OCI-M1 (cell line): ENCODE measurements at regions not wholly inside any gene's neighbourhood (a gene's known extent, or its start where the extent isn't known, plus 50 kb on each side); places are given as distances from the start of the nearest gene placed in this dataset.

Experiments used
- DNase-seq: peaks from one replicate; lab custom pipeline; 2025; lab: John Stamatoyannopoulos, UW

- no peak for DNase-seq
Measured at GRCh38 chr18:38933322-38933721, 1367.7 kb upstream of the CELF4 start.

DNA sequence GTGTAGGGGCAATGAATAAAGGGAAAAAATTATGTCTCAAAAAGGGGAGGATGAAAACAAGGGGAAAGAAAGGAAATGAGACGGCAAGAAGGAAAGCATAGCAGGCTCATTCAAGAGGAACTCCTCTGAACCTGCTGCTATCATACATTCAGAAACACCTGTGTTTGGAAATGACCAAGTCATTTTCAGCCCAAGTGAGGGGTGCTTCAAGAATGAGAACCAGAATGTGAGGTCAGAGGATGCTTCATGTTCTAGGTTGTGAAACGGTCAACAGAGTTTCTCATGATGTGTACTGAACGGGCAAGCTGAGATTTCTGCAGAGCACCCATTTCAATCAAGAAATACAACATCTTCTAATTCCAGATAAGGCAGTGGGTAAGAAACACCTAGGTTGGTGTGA, 1367.2 kb upstream of the CELF4 start:
- no peak for DNase-seq

DNA sequence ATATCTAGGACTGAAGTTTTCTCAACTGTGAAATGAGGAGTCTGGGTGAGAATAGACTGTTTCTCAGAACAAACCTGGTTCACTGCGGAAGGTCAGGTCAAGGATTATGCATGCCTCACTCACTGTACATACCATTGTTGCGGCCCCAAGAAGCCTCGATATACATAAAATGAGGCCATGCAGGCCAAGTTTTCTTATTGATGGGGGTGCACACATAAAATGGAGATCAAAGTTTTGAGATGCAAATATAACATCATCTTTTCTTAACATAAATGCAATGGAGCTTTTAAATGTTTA, 1366.1 kb upstream of the CELF4 start:
- no peak for DNase-seq

DNA sequence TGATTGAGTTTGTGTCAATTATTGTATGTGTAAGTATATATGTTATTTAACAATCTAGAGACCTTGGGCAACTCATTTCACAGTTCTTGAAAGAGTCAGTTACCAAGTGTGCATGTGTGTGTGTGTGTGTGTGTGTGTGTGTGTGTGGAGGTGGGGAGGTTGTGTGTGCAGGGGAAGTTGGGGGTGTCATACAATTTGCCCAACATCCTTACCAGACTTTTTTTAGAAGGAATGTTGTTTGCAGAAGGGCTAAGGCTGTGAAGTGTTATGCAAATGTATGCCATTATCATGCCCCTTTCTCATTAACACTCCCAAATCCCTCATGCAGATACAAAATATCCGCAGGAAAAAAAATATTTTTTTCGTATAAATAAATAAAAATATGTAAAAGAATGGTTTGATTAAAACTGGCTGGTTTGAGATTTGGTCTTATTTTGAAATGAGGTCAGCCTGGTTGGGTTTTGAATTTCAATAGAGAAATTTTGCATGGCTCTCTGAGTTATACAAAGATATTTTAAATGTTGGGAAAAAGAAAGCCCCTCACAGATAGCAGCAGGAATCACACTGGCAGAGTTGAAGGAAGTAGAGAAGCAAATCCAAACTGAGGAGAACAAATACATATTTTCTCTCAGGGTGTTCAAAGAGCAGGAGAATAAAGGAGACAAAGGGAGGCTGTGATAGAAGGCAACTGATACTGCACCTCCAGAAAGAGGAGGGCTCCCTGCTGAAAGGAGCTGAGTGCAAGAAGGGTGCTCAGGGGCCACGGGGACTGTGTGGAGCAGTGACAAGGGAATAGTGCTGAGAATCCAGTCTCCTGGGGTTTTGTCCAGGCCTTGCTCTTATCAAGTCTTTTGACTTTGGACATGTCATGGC, 1365.5 kb upstream of the CELF4 start:
- no peak for DNase-seq

- no peak for DNase-seq
Measured at GRCh38 chr18:38923540-38923939, 1357.9 kb upstream of the CELF4 start.

DNA sequence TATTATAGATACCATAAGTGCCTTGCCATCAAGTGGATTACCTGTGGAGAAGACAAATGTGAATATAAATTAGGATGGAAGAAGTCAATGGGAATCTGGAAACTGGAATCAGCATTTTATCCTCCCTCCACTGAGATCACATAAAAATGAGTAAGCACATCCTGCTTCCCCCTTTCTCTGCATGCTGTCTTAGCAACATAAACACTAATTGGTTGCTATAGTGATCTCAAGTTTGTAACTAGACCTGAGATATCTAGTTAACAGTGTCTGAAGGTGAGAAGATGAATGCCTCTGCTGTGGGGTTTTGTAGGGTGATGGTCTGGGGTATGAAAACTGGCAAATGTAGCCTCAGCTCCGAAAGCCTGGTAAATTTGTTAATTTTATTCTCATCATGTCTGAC, 1357.5 kb upstream of the CELF4 start:
- peak; percentile 6 for DNase-seq

DNA sequence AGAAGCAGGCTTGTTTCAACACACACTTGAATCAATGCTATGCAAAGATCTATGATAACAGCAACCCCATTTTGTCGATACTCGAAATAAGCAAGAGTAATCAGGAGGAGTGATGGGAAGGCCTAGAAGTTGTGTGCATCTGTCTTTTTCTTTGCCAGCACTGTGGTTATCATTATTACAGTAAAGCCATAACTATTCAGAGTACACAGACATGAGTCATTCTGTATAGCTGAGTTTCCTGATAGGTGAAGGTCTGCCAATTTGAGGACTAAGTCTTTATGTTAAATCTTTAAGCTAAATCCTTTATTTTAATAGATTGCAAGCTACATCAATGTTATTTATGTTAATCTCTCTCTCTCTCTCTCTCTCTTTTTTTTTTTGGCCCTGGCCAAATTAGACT, 1344.4 kb upstream of the CELF4 start:
- DNase-seq: no peak

- no peak for DNase-seq
Measured at GRCh38 chr18:38902796-38903195, 1337.2 kb upstream of the CELF4 start.

DNA sequence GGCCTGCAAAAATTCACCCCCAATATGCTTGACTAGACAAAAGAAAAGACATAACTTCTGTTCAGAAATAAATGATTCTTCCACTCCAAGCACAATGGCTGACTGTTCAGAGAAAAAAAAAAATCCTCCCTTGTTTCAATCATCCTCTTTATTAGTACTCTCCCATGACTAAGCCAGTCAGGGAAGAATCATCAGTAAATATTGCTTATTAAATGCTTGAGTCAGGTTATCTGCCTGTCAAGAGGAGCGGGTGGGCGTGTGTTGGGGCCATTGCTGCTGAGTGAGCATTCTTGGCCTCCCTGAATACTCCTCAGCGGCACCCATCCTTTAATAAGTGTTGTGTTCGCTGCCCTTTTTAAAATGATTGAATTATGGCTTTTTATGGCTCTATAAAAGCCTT, 1334.8 kb upstream of the CELF4 start:
- DNase-seq: no peak

DNA sequence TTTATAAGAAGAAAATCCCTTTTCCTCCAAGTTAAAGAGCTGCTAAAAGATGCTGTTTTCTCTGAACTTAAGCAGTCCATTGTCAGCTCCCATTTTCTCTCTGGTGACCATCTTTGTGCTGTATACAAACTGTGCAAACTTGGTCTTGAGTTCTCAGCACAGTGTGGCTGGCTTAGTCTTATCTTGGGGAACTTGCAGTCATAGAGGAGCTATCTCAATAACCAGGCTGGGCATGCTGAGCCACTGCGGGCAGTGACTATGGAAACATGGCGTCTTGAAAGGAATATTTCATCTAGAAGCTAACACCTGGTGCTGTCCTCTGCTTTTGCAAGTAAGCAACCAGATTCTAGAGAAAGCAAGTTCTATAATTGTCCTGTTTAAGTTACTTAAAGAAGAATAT, 1334.4 kb upstream of the CELF4 start:
- peak; percentile 91 for DNase-seq

GRCh38 chr18:38899252-38899651, 1333.7 kb upstream of the CELF4 start:
- no peak for DNase-seq

- no peak for DNase-seq
Measured at GRCh38 chr18:38898167-38898566, 1332.6 kb upstream of the CELF4 start.

GRCh38 chr18:38895560-38895959, 1330.0 kb upstream of the CELF4 start:
- DNase-seq: no peak

DNA sequence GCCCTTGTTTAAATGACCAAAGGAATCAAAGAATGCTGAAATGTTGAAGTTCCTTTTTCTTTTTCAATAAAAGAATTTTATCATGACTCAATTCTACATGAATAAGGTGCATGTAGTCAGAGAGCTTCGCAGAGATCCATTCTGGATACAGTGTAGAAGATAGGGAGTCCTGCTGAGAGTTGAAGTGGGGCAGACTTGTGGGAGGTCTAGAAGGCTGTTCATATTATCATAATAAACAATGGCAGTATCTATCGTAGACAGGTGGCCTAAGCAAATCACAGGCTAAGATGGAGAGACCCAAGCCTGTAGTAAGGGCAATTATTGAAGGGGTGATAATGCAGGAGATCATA, 1322.0 kb upstream of the CELF4 start:
- no peak for DNase-seq

DNA sequence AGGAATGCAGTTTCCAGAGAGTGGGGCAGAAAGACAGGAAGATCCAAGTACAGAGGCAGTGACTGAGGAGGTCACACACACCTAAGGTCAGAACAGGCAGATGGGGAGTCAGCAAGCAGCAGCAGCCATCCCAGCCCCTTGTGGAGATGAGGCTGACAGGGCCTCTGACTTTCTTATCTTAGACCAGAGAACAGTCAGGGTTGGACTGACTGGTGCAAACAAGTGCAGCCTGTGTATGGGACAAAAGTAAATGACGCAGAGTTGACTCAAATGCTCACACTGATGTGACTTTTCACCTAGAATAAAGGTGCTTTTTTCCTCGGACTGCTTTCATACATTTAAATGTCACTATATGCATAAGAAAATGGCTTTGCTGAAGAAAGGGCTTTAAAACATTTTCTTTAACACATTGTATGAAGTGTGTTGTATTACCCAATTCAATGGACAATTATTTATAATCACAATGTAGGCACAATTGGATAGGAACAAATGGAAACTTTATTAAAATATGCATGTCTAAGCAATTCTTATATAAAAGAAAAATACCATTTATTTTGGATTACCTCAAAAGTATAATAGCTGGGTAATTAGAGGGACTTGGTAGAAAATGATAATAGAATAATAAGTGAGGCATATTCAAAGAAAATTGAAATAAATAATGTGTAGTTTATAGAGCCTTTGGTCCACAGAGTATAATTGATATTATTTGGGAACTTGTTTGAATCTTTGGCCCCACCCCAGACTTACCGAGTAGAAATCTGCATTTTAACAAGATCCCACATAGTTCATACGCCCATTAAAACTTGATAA, 1321.5 kb upstream of the CELF4 start:
- DNase-seq: no peak

- no peak for DNase-seq
Measured at GRCh38 chr18:38886235-38886634, 1320.6 kb upstream of the CELF4 start.

GRCh38 chr18:38884050-38884449, 1318.5 kb upstream of the CELF4 start:
- DNase-seq: peak; percentile 37

GRCh38 chr18:38883111-38883510, 1317.5 kb upstream of the CELF4 start:
- no peak for DNase-seq

DNA sequence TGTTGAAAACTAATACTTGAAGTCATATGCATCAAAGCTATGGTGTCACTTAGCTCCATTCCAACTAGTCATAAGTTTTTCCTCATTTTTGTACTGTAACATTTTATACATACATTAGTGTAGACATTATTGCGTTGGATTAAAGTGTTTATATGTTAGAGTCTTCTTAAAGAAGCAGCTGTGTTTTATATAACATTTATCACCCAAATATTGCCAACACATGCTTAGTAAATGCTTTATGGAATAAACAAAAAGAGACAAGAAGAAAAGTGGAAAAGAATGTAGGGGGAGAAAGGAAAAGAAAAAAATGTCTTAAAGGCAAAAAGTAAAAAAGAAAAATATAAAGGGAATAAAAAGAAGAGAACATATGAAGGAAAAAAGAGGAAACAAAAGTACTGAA, 1314.3 kb upstream of the CELF4 start:
- no peak for DNase-seq

- no peak for DNase-seq
Measured at GRCh38 chr18:38872342-38872741, 1306.7 kb upstream of the CELF4 start.

DNA sequence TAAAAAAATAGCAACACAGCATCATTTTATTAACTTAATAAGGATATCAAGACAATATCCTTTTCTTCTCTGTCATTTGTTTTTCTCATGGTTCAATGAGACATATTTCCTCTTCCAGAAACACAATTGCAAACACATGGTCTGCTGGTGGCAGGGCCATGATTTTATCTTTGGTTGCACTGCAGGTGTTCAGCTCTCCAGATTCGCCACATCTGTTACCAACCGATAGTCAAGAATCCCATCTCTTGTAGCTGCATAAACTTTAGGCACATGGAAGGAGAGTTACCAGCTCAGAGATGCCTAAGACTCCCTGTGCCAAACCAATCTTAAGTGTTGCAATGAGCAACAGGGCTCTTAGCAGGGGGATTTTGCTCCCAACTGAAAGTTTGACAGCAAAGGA, 1303.2 kb upstream of the CELF4 start:
- no peak for DNase-seq

GRCh38 chr18:38867680-38868079, 1302.1 kb upstream of the CELF4 start:
- DNase-seq: no peak

DNA sequence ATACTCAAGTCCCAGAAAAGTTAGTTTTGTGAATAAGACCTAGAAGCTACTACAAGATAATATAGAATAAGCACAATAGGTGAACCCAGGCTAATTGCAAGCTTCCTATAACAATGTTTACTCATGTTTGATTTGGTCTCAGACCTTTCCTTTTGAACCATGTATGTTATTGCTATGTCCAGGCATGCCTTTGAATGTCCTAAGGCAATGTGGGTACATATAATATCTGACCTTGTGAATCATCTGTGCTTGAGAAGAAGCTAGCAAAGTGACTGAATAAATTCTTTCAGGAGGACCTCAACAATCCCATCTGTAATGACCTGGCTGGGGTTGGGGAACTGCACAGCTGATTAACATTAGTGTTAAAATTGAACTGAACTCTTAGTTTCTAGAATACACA, 1285.9 kb upstream of the CELF4 start:
- no peak for DNase-seq

- no peak for DNase-seq
Measured at GRCh38 chr18:38847326-38847725, 1281.7 kb upstream of the CELF4 start.
